ENCODE measurements at regions not wholly inside any gene's neighbourhood (a gene's known extent, or its start where the extent isn't known, plus 50 kb on each side); places are given as distances from the start of the nearest gene placed in this dataset.

- TF ChIP-seq FOXM1 (IDR thresholded peaks at IDR 0.05; ENCODE audit: borderline replicate concordance, low read depth) (no peak), TCF12 (IDR thresholded peaks at IDR 0.05; ENCODE audit: low read depth) (no peak), CEBPB (IDR thresholded peaks at IDR 0.05) (no peak), TEAD4 (IDR thresholded peaks at IDR 0.05) (no peak), CREB1 (IDR thresholded peaks at IDR 0.05; ENCODE audit: low read depth) (no peak), REST (IDR thresholded peaks at IDR 0.05; ENCODE audit: low read depth) (no peak), YY1 (IDR thresholded peaks at IDR 0.05; ENCODE audit: low read depth) (no peak), ZBTB7A (IDR thresholded peaks at IDR 0.05; ENCODE audit: low read depth) (no peak), RAD21 (IDR thresholded peaks at IDR 0.05; ENCODE audit: low read depth) (no peak)
- TF ChIP-seq, protein P1, sequence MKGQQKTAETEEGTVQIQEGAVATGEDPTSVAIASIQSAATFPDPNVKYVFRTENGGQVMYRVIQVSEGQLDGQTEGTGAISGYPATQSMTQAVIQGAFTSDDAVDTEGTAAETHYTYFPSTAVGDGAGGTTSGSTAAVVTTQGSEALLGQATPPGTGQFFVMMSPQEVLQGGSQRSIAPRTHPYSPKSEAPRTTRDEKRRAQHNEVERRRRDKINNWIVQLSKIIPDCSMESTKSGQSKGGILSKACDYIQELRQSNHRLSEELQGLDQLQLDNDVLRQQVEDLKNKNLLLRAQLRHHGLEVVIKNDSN (IDR thresholded peaks at IDR 0.05) = no peak
- TF ChIP-seq, protein P2, sequence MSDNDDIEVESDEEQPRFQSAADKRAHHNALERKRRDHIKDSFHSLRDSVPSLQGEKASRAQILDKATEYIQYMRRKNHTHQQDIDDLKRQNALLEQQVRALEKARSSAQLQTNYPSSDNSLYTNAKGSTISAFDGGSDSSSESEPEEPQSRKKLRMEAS (IDR thresholded peaks at IDR 0.05) = no peak
Measured at GRCh38 chr2:120885749-120886148, 150.1 kb downstream of the GLI2 start.

GRCh38 chr2:120886534-120887319 lies 151.1 kb downstream of the GLI2 start:
- TF ChIP-seq TEAD4 (IDR thresholded peaks at IDR 0.05) (no peak), YY1 (IDR thresholded peaks at IDR 0.05; ENCODE audit: low read depth) (no peak), EGR1 (IDR thresholded peaks at IDR 0.05) (no peak), NFIC (IDR thresholded peaks at IDR 0.05) (no peak), TCF12 (IDR thresholded peaks at IDR 0.05; ENCODE audit: low read depth) (no peak)

- TF ChIP-seq TAF1 (IDR thresholded peaks at IDR 0.05; ENCODE audit: low read depth) (no peak), TCF12 (IDR thresholded peaks at IDR 0.05; ENCODE audit: low read depth) (no peak), RAD21 (IDR thresholded peaks at IDR 0.05; ENCODE audit: low read depth) (no peak), YY1 (IDR thresholded peaks at IDR 0.05; ENCODE audit: low read depth) (no peak), EGR1 (IDR thresholded peaks at IDR 0.05) (no peak), FOXM1 (IDR thresholded peaks at IDR 0.05; ENCODE audit: borderline replicate concordance, low read depth) (no peak), CEBPB (IDR thresholded peaks at IDR 0.05) (no peak), TEAD4 (IDR thresholded peaks at IDR 0.05) (no peak), ZBTB7A (IDR thresholded peaks at IDR 0.05; ENCODE audit: low read depth) (no peak), NFIC (IDR thresholded peaks at IDR 0.05) (no peak), CREB1 (IDR thresholded peaks at IDR 0.05; ENCODE audit: low read depth) (no peak), EP300 (IDR thresholded peaks at IDR 0.05; ENCODE audit: borderline replicate concordance) (no peak), REST (IDR thresholded peaks at IDR 0.05; ENCODE audit: low read depth) (no peak)
- TF ChIP-seq, protein P2 (IDR thresholded peaks at IDR 0.05) = no peak
- TF ChIP-seq, protein P1 (IDR thresholded peaks at IDR 0.05) = no peak
Measured at GRCh38 chr2:120887320-120887697, 151.6 kb downstream of the GLI2 start.

- TF ChIP-seq FOXM1 (IDR thresholded peaks at IDR 0.05; ENCODE audit: borderline replicate concordance, low read depth) (no peak), YY1 (IDR thresholded peaks at IDR 0.05; ENCODE audit: low read depth) (no peak), EGR1 (IDR thresholded peaks at IDR 0.05) (no peak), TAF1 (IDR thresholded peaks at IDR 0.05; ENCODE audit: low read depth) (no peak), NFIC (IDR thresholded peaks at IDR 0.05) (no peak)
Measured at GRCh38 chr2:120887741-120888231, 152.1 kb downstream of the GLI2 start.

DNA sequence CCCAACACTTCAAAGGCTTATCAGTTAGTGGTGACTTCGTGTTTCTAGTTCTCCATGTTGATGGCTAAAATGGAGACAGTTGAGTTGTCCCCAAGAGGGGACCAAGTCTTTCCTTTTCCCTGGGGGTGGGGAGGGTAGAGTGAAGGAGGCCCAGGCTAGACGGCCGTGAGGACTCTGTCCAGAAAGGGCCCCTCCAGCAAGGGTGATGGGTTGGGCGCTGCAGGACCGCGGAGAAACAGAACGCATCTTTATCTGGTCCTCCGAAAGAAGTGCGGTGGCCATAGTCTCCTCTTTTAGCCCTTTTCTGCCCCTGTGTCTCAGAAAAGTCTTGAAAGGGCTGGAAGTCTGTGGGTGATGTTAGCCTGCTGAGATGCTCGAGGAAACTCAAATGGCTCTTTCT lies 153.2 kb downstream of the GLI2 start:
- TF ChIP-seq EP300 (IDR thresholded peaks at IDR 0.05; ENCODE audit: borderline replicate concordance) (no peak), TEAD4 (IDR thresholded peaks at IDR 0.05) (no peak), REST (IDR thresholded peaks at IDR 0.05; ENCODE audit: low read depth) (no peak), FOXM1 (IDR thresholded peaks at IDR 0.05; ENCODE audit: borderline replicate concordance, low read depth) (no peak), YY1 (IDR thresholded peaks at IDR 0.05; ENCODE audit: low read depth) (no peak), CEBPB (IDR thresholded peaks at IDR 0.05) (no peak), EGR1 (IDR thresholded peaks at IDR 0.05) (no peak), NFIC (IDR thresholded peaks at IDR 0.05) (no peak), TCF12 (IDR thresholded peaks at IDR 0.05; ENCODE audit: low read depth) (no peak), RAD21 (IDR thresholded peaks at IDR 0.05; ENCODE audit: low read depth) (no peak), ZBTB7A (IDR thresholded peaks at IDR 0.05; ENCODE audit: low read depth) (no peak), TAF1 (IDR thresholded peaks at IDR 0.05; ENCODE audit: low read depth) (no peak), CREB1 (IDR thresholded peaks at IDR 0.05; ENCODE audit: low read depth) (no peak)
- TF ChIP-seq, protein P1 (IDR thresholded peaks at IDR 0.05) = no peak
- TF ChIP-seq, protein P2 (IDR thresholded peaks at IDR 0.05) = no peak
